ENCODE measurements at regions not wholly inside any gene's neighbourhood (a gene's known extent, or its start where the extent isn't known, plus 50 kb on each side); places are given as distances from the start of the nearest gene placed in this dataset.

DNA sequence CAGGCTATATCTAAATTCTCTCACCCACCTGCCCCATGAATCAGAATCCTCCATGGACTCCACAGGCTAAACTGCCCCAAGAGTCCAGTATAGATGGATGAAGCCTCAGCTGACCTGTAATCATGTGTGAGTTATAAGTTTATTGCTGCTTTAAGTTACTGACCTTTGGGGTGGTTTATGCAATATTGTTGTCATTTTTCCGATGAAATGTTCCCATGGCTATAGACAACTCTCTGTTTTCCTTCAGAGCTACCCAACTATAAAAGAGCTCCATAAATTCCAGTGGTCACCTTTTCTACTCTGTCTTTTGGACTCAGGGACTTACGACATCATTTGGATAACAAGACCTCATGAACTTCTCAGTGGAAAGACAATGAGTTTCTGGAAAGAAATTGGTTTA is 212.1 kb downstream of the BMP2 start:
- Histone ChIP-seq H3K4me3 (replicated peaks in 1 of 3; ENCODE audit: insufficient read depth in 1 of 3, low read depth in 2 of 3, low read length in 3 of 3) (no peak overlapping the region), H3K36me3 (replicated peaks in 1 of 2; ENCODE audit: control insufficient read depth in 1 of 2, insufficient read depth in 2 of 2, low read length in 2 of 2) (no peaks in the 10 kb centered on the region), H4K20me1 (ENCODE audit: insufficient read depth, low read length) (no peaks in the 10 kb centered on the region), H2AFZ (ENCODE audit: low read length) (no peak overlapping the region), H3K27ac (ENCODE audit: extremely low read length, insufficient read depth, low read length) (no peak overlapping the region), H3K4me2 (ENCODE audit: low read depth, low read length) (no peak overlapping the region), H3K4me1 (ENCODE audit: insufficient read depth, low read length) (no peaks in the 10 kb centered on the region), H3K9ac (ENCODE audit: insufficient read depth, low read depth, low read length) (no peak overlapping the region), H3K9me3 (ENCODE audit: low read length) (peaks cover 67% of the 10 kb centered on the region), H3K79me2 (ENCODE audit: insufficient read depth, low read length) (no peaks in the 10 kb centered on the region), H3K27me3 (ENCODE audit: control insufficient read depth in 1 of 2, insufficient read depth in 2 of 2, low read length in 2 of 2) (no peaks in the 10 kb centered on the region)
- DNase-seq (ENCODE audit: low spot score): no peak
- ATAC-seq: no peak
- TF ChIP-seq ZNF383 (CRISPR knock-in tag; IDR thresholded peaks at IDR 0.05; ENCODE audit: borderline replicate concordance) (no peak), SRSF9 (IDR thresholded peaks at IDR 0.05; ENCODE audit: borderline replicate concordance, insufficient read depth, low read depth, low read length, poor library complexity, severe bottlenecking) (no peak), ZNF12 (CRISPR knock-in tag; IDR thresholded peaks at IDR 0.05) (no peak), FOXM1 (CRISPR knock-in tag; IDR thresholded peaks at IDR 0.05) (no peak), ZNF619 (CRISPR knock-in tag; IDR thresholded peaks at IDR 0.05) (no peak), YEATS2 (CRISPR knock-in tag; IDR thresholded peaks at IDR 0.05; ENCODE audit: borderline replicate concordance) (no peak), FIP1L1 (IDR thresholded peaks at IDR 0.05; ENCODE audit: borderline replicate concordance, insufficient read depth, low read depth, low read length) (no peak), THAP11 (CRISPR knock-in tag; IDR thresholded peaks at IDR 0.05) (no peak), MED1 (CRISPR knock-in tag; IDR thresholded peaks at IDR 0.05) (no peak), ZKSCAN1 (IDR thresholded peaks at IDR 0.05; ENCODE audit: low read length) (no peak), ASH2L (IDR thresholded peaks at IDR 0.05; ENCODE audit: insufficient read length, low read depth, low read length) (no peak), TP53 (CRISPR knock-in tag; conservative IDR thresholded peaks at IDR 0.05) (no peak), KDM5B (CRISPR knock-in tag; IDR thresholded peaks at IDR 0.05; ENCODE audit: borderline replicate concordance) (no peak)
- TF ChIP-seq, protein P1, sequence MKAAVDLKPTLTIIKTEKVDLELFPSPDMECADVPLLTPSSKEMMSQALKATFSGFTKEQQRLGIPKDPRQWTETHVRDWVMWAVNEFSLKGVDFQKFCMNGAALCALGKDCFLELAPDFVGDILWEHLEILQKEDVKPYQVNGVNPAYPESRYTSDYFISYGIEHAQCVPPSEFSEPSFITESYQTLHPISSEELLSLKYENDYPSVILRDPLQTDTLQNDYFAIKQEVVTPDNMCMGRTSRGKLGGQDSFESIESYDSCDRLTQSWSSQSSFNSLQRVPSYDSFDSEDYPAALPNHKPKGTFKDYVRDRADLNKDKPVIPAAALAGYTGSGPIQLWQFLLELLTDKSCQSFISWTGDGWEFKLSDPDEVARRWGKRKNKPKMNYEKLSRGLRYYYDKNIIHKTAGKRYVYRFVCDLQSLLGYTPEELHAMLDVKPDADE (CRISPR knock-in tag; IDR thresholded peaks at IDR 0.05): no peak
- TF ChIP-seq, protein P2, sequence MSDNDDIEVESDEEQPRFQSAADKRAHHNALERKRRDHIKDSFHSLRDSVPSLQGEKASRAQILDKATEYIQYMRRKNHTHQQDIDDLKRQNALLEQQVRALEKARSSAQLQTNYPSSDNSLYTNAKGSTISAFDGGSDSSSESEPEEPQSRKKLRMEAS (IDR thresholded peaks at IDR 0.05): no peak
- TF ChIP-seq, protein P3, sequence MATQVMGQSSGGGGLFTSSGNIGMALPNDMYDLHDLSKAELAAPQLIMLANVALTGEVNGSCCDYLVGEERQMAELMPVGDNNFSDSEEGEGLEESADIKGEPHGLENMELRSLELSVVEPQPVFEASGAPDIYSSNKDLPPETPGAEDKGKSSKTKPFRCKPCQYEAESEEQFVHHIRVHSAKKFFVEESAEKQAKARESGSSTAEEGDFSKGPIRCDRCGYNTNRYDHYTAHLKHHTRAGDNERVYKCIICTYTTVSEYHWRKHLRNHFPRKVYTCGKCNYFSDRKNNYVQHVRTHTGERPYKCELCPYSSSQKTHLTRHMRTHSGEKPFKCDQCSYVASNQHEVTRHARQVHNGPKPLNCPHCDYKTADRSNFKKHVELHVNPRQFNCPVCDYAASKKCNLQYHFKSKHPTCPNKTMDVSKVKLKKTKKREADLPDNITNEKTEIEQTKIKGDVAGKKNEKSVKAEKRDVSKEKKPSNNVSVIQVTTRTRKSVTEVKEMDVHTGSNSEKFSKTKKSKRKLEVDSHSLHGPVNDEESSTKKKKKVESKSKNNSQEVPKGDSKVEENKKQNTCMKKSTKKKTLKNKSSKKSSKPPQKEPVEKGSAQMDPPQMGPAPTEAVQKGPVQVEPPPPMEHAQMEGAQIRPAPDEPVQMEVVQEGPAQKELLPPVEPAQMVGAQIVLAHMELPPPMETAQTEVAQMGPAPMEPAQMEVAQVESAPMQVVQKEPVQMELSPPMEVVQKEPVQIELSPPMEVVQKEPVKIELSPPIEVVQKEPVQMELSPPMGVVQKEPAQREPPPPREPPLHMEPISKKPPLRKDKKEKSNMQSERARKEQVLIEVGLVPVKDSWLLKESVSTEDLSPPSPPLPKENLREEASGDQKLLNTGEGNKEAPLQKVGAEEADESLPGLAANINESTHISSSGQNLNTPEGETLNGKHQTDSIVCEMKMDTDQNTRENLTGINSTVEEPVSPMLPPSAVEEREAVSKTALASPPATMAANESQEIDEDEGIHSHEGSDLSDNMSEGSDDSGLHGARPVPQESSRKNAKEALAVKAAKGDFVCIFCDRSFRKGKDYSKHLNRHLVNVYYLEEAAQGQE (IDR thresholded peaks at IDR 0.05; ENCODE audit: borderline replicate concordance in 1 of 2, low read depth in 1 of 2, low read length in 2 of 2): no peak
- TF ChIP-seq, protein P4, sequence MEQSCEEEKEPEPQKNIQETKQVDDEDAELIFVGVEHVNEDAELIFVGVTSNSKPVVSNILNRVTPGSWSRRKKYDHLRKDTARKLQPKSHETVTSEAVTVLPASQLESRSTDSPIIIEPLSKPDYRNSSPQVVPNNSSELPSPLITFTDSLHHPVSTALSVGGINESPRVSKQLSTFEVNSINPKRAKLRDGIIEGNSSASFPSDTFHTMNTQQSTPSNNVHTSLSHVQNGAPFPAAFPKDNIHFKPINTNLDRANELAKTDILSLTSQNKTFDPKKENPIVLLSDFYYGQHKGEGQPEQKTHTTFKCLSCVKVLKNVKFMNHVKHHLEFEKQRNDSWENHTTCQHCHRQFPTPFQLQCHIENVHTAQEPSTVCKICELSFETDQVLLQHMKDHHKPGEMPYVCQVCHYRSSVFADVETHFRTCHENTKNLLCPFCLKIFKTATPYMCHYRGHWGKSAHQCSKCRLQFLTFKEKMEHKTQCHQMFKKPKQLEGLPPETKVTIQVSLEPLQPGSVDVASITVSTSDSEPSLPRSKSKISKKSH (CRISPR knock-in tag; IDR thresholded peaks at IDR 0.05; ENCODE audit: borderline replicate concordance): no peak
- TF ChIP-seq, protein P5, sequence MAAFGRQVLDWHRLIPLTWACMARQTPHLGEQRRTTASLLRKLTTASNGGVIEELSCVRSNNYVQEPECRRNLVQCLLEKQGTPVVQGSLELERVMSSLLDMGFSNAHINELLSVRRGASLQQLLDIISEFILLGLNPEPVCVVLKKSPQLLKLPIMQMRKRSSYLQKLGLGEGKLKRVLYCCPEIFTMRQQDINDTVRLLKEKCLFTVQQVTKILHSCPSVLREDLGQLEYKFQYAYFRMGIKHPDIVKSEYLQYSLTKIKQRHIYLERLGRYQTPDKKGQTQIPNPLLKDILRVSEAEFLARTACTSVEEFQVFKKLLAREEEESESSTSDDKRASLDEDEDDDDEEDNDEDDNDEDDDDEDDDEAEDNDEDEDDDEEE (CRISPR knock-in tag; IDR thresholded peaks at IDR 0.05): no peak
- no peak for FAIRE-seq
- POLR2A ChIA-PET: no interaction called here
- intact Hi-C loops (cut with micrococcal nuclease; ENCODE audit: unreplicated experiment): no loop called here
- 1% methylated on average over 2 of the region's 2 CpGs for WGBS (ENCODE audit: low lambda C conversion rate)
- CTCF ChIA-PET (ENCODE audit: low intra/inter-chr PET ratio, low total read pairs): no interaction called here
- in situ Hi-C loops (cut with HindIII; ENCODE audit: extremely low pct_ligation_motif_present, low pct_unique_long_range_greater_than_20kb): no loop called here
- BruUV-seq (replicated peaks): no TSS peak
